ENCODE measurements at regions not wholly inside any gene's neighbourhood (a gene's known extent, or its start where the extent isn't known, plus 50 kb on each side); places are given as distances from the start of the nearest gene placed in this dataset.

- peaks cover 1% of the 10 kb centered on the region; the same call in 1 of the 2 replicates for H3K27me3 ChIP-seq (ENCODE audit: control insufficient read depth, insufficient read depth, low read length)
- H3K4me3 ChIP-seq (ENCODE audit: low read depth, low read length), result no peak overlapping the region
- POLR2A ChIA-PET, result no interaction called here
- no peak for DNase-seq (ENCODE audit: low read depth)
- H3K36me3 ChIP-seq (ENCODE audit: control insufficient read depth, insufficient read depth, low read length), result no peaks in the 10 kb centered on the region
- CTCF ChIA-PET, result no interaction called here
- no peak for TF ChIP-seq CTCF (IDR thresholded peaks at IDR 0.05; ENCODE audit: insufficient read depth, low read depth, low read length)
These were observed 416.5 kb downstream of the TBL1XR1 start for GRCh38 chr3:176780766-176781165.

- Histone ChIP-seq H3K27me3 (ENCODE audit: control insufficient read depth, insufficient read depth, low read length) (peaks cover 1% of the 10 kb centered on the region; the same call in 1 of the 2 replicates), H3K36me3 (ENCODE audit: control insufficient read depth, insufficient read depth, low read length) (no peaks in the 10 kb centered on the region), H3K4me3 (ENCODE audit: low read depth, low read length) (no peak overlapping the region)
- no peak for DNase-seq (ENCODE audit: low read depth)
- TF ChIP-seq CTCF (IDR thresholded peaks at IDR 0.05; ENCODE audit: insufficient read depth, low read depth, low read length), result no peak
- ChIA-PET CTCF (no interaction called here), POLR2A (no interaction called here)
These were observed 420.6 kb downstream of the TBL1XR1 start for GRCh38 chr3:176776622-176777175.

GRCh38 chr3:176769547-176770190, 427.6 kb downstream of the TBL1XR1 start:
- CTCF ChIA-PET, result interaction anchor here (0.7 kb wide), 1 partner anchor 44 kb away, joined by 3 read pairs; no protein-coding TSS in a partner anchor
- POLR2A ChIA-PET, result no interaction called here

GRCh38 chr3:176767385-176767784, 429.9 kb downstream of the TBL1XR1 start:
- H3K27me3 ChIP-seq (ENCODE audit: control insufficient read depth, insufficient read depth, low read length), result no peaks in the 10 kb centered on the region
- TF ChIP-seq CTCF (IDR thresholded peaks at IDR 0.05; ENCODE audit: insufficient read depth, low read depth, low read length), result no peak
- peak; percentile 73 for DNase-seq (ENCODE audit: low read depth)
- no peak overlapping the region for H3K4me3 ChIP-seq (ENCODE audit: low read depth, low read length)
- ChIA-PET CTCF (no interaction called here), POLR2A (no interaction called here)
- H3K36me3 ChIP-seq (ENCODE audit: control insufficient read depth, insufficient read depth, low read length), result no peaks in the 10 kb centered on the region

More at GRCh38 chr3:176769547-176770190, 427.6 kb downstream of the TBL1XR1 start:
- Histone ChIP-seq H3K36me3 (ENCODE audit: control insufficient read depth, insufficient read depth, low read length) (no peaks in the 10 kb centered on the region), H3K4me3 (ENCODE audit: low read depth, low read length) (no peak overlapping the region), H3K27me3 (ENCODE audit: control insufficient read depth, insufficient read depth, low read length) (no peaks in the 10 kb centered on the region)
- TF ChIP-seq CTCF (IDR thresholded peaks at IDR 0.05; ENCODE audit: insufficient read depth, low read depth, low read length), result no peak
- DNase-seq (ENCODE audit: low read depth), result no peak

GRCh38 chr3:176766862-176767261, 430.4 kb downstream of the TBL1XR1 start:
- CTCF ChIA-PET, result no interaction called here
- no peak for DNase-seq (ENCODE audit: low read depth)
- POLR2A ChIA-PET, result no interaction called here
- no peaks in the 10 kb centered on the region for H3K27me3 ChIP-seq (ENCODE audit: control insufficient read depth, insufficient read depth, low read length)
- no peak for TF ChIP-seq CTCF (IDR thresholded peaks at IDR 0.05; ENCODE audit: insufficient read depth, low read depth, low read length)
- no peak overlapping the region for H3K4me3 ChIP-seq (ENCODE audit: low read depth, low read length)
- no peaks in the 10 kb centered on the region for H3K36me3 ChIP-seq (ENCODE audit: control insufficient read depth, insufficient read depth, low read length)
